ENCODE measurements at regions not wholly inside any gene's neighbourhood (a gene's known extent, or its start where the extent isn't known, plus 50 kb on each side); places are given as distances from the start of the nearest gene placed in this dataset.

DNA sequence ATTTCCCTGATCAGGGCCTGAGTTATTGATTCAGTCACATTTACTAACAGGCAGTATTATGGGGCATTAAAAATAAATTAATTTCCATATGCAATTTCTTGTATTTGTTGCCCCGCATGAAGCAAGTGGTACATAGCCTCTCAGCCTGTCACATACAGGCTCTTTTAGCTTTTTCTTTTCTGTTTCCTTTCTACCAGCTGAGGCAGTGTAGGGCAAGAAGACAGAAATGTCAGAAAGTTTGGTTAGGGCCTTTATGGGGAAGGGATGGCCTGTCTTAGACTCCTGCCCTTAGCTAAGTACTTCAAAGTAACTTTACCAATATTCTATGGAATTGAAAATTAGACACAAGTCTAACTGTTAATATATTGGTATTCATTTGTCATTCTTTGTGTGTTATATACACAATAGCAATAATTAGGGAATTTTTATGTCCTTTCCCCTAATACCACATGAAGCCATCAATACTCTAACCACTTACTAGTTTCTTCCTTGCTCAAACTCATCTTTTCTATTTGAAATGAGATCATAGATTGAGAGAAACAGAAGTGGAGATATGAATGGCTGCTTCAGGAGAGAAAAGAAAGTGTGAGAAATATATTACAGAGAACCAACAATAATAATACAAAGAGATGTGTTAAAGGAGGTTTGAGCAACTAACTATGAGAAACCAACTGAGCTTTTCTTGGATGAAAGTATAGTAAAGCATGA, 669.6 kb downstream of the PCDH17 start:
- TF ChIP-seq, protein P1, sequence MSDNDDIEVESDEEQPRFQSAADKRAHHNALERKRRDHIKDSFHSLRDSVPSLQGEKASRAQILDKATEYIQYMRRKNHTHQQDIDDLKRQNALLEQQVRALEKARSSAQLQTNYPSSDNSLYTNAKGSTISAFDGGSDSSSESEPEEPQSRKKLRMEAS (IDR thresholded peaks at IDR 0.05) = no peak
- TF ChIP-seq, protein P2, sequence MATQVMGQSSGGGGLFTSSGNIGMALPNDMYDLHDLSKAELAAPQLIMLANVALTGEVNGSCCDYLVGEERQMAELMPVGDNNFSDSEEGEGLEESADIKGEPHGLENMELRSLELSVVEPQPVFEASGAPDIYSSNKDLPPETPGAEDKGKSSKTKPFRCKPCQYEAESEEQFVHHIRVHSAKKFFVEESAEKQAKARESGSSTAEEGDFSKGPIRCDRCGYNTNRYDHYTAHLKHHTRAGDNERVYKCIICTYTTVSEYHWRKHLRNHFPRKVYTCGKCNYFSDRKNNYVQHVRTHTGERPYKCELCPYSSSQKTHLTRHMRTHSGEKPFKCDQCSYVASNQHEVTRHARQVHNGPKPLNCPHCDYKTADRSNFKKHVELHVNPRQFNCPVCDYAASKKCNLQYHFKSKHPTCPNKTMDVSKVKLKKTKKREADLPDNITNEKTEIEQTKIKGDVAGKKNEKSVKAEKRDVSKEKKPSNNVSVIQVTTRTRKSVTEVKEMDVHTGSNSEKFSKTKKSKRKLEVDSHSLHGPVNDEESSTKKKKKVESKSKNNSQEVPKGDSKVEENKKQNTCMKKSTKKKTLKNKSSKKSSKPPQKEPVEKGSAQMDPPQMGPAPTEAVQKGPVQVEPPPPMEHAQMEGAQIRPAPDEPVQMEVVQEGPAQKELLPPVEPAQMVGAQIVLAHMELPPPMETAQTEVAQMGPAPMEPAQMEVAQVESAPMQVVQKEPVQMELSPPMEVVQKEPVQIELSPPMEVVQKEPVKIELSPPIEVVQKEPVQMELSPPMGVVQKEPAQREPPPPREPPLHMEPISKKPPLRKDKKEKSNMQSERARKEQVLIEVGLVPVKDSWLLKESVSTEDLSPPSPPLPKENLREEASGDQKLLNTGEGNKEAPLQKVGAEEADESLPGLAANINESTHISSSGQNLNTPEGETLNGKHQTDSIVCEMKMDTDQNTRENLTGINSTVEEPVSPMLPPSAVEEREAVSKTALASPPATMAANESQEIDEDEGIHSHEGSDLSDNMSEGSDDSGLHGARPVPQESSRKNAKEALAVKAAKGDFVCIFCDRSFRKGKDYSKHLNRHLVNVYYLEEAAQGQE (IDR thresholded peaks at IDR 0.05) = no peak
- peak in 1 of 2 donors; percentile 6 for TF ChIP-seq RAD21 (IDR thresholded peaks at IDR 0.05)
- Histone ChIP-seq H3K9me3 (ENCODE audit: control insufficient read depth in 4 of 4, low read length in 3 of 4) (no peaks in the 10 kb centered on the region), H3K27me3 (ENCODE audit: control insufficient read depth in 4 of 4, insufficient read depth in 4 of 4, low read length in 3 of 4) (no peaks in the 10 kb centered on the region), H3K36me3 (ENCODE audit: control insufficient read depth in 4 of 4, insufficient read depth in 3 of 4, low read depth in 1 of 4, low read length in 3 of 4) (no peaks in the 10 kb centered on the region), H3K4me3 (ENCODE audit: low read depth in 1 of 3, low read length in 3 of 3) (no peak overlapping the region), H3K9ac (ENCODE audit: low read depth in 1 of 2, low read length in 2 of 2) (no peak overlapping the region), H3K27ac (ENCODE audit: low read depth in 1 of 2, low read length in 2 of 2) (no peak overlapping the region), H3K4me1 (ENCODE audit: control insufficient read depth in 4 of 4, insufficient read depth in 4 of 4, low read length in 3 of 4) (peaks cover 4 to 13% (median 7%) of the 10 kb centered on the region in 4 donors)
- DNase-seq (ENCODE audit: low spot score) = no peak
- WGBS = 99% methylated on average over 1 of the region's 1 CpG

DNA sequence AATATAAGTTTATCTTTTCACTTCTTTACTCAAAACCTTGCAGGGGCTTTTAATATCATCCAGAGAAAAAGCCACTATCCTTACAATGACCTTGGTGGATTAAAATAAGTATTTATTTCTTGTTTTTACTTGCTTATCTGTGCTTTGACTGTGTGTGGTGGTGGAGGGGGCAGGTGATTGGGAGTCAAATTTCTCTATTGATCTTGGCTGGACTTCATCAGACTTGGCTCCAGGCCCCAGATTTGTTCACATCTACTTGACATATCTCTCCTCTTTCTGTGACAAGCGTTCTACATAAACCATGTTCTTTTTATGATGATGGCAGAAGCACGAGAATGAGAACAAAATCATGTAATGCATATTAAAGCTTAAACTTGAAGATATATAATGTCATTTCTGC, 670.8 kb downstream of the PCDH17 start:
- TF ChIP-seq HNF4G (IDR thresholded peaks at IDR 0.05) (no peak), HNF4A (conservative IDR thresholded peaks at IDR 0.05) (peak; percentile 12 to 20), NR2F2 (IDR thresholded peaks at IDR 0.05) (no peak), RXRA (IDR thresholded peaks at IDR 0.05) (no peak), JUND (IDR thresholded peaks at IDR 0.05) (no peak), EGR1 (IDR thresholded peaks at IDR 0.05; ENCODE audit: low read depth in 2 of 2) (no peak), FOXA2 (IDR thresholded peaks at IDR 0.05) (peak; percentile 82), YY1 (IDR thresholded peaks at IDR 0.05) (peak; percentile 16), GABPA (IDR thresholded peaks at IDR 0.05 in 1 of 2, conservative IDR thresholded peaks at IDR 0.05 in 1 of 2) (no peak), SP1 (IDR thresholded peaks at IDR 0.05) (no peak), RAD21 (IDR thresholded peaks at IDR 0.05) (no peak), FOXA1 (IDR thresholded peaks at IDR 0.05) (peak; percentile 52), TAF1 (conservative IDR thresholded peaks at IDR 0.05) (no peak)
- TF ChIP-seq, protein P2 (IDR thresholded peaks at IDR 0.05) = no peak
- TF ChIP-seq, protein P3, sequence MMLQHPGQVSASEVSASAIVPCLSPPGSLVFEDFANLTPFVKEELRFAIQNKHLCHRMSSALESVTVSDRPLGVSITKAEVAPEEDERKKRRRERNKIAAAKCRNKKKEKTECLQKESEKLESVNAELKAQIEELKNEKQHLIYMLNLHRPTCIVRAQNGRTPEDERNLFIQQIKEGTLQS (IDR thresholded peaks at IDR 0.05) = no peak
- TF ChIP-seq, protein P1 (IDR thresholded peaks at IDR 0.05) = no peak
- TF ChIP-seq, protein P4, sequence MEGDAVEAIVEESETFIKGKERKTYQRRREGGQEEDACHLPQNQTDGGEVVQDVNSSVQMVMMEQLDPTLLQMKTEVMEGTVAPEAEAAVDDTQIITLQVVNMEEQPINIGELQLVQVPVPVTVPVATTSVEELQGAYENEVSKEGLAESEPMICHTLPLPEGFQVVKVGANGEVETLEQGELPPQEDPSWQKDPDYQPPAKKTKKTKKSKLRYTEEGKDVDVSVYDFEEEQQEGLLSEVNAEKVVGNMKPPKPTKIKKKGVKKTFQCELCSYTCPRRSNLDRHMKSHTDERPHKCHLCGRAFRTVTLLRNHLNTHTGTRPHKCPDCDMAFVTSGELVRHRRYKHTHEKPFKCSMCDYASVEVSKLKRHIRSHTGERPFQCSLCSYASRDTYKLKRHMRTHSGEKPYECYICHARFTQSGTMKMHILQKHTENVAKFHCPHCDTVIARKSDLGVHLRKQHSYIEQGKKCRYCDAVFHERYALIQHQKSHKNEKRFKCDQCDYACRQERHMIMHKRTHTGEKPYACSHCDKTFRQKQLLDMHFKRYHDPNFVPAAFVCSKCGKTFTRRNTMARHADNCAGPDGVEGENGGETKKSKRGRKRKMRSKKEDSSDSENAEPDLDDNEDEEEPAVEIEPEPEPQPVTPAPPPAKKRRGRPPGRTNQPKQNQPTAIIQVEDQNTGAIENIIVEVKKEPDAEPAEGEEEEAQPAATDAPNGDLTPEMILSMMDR (IDR thresholded peaks at IDR 0.05; ENCODE audit: low read depth, low read length, missing input control) = no peak
- TF ChIP-seq, protein P5, sequence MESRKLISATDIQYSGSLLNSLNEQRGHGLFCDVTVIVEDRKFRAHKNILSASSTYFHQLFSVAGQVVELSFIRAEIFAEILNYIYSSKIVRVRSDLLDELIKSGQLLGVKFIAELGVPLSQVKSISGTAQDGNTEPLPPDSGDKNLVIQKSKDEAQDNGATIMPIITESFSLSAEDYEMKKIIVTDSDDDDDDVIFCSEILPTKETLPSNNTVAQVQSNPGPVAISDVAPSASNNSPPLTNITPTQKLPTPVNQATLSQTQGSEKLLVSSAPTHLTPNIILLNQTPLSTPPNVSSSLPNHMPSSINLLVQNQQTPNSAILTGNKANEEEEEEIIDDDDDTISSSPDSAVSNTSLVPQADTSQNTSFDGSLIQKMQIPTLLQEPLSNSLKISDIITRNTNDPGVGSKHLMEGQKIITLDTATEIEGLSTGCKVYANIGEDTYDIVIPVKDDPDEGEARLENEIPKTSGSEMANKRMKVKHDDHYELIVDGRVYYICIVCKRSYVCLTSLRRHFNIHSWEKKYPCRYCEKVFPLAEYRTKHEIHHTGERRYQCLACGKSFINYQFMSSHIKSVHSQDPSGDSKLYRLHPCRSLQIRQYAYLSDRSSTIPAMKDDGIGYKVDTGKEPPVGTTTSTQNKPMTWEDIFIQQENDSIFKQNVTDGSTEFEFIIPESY (IDR thresholded peaks at IDR 0.05) = no peak
- H3K36me3 ChIP-seq (ENCODE audit: control insufficient read depth in 4 of 4, insufficient read depth in 3 of 4, low read depth in 1 of 4, low read length in 3 of 4) = no peaks in the 10 kb centered on the region
- no peak overlapping the region for H3K27ac ChIP-seq (ENCODE audit: low read depth in 1 of 2, low read length in 2 of 2)
- no peaks in the 10 kb centered on the region for H3K9me3 ChIP-seq (ENCODE audit: control insufficient read depth in 4 of 4, low read length in 3 of 4)
- H3K9ac ChIP-seq (ENCODE audit: low read depth in 1 of 2, low read length in 2 of 2) = no peak overlapping the region
- no peak overlapping the region for H3K4me3 ChIP-seq (ENCODE audit: low read depth in 1 of 3, low read length in 3 of 3)
- peak; percentile 55 for DNase-seq (ENCODE audit: low spot score)
- peaks cover 4 to 13% (median 7%) of the 10 kb centered on the region in 4 donors for H3K4me1 ChIP-seq (ENCODE audit: control insufficient read depth in 4 of 4, insufficient read depth in 4 of 4, low read length in 3 of 4)
- H3K27me3 ChIP-seq (ENCODE audit: control insufficient read depth in 4 of 4, insufficient read depth in 4 of 4, low read length in 3 of 4) = no peaks in the 10 kb centered on the region
- WGBS = 29% methylated on average over 2 of the region's 2 CpGs
